ENCODE measurements at regions not wholly inside any gene's neighbourhood (a gene's known extent, or its start where the extent isn't known, plus 50 kb on each side); places are given as distances from the start of the nearest gene placed in this dataset.

- TF ChIP-seq SMC3 (IDR thresholded peaks at IDR 0.05) (no peak), CTCF (IDR thresholded peaks at IDR 0.05) (no peak), CEBPB (IDR thresholded peaks at IDR 0.05) (no peak), EP300 (IDR thresholded peaks at IDR 0.05) (no peak), JUNB (IDR thresholded peaks at IDR 0.05) (no peak)
Observed at GRCh38 chr9:84486663-84487062, 146.1 kb upstream of the SLC28A3 start.

Data from A549 (cell line).